HG03066 (cell line): ENCODE measurements at regions not wholly inside any gene's neighbourhood (a gene's known extent, or its start where the extent isn't known, plus 50 kb on each side); places are given as distances from the start of the nearest gene placed in this dataset.
"Not testable (repeated sequence)": the region's sequence is repeated elsewhere in the genome, so short reads cannot be mapped to it uniquely, and the experiment has no call there.

Experiments used
- ATAC-seq: cut with Tn5 transposase; IDR thresholded peaks from one replicate; pipeline ENCODE4 v1.9.1; 2021; ENCODE audit warnings: low read depth; ENCODE audit not compliant: unreplicated experiment

- ATAC-seq, result not testable (repeated sequence)
Measured at GRCh38 chr7:7042286-7042893, 140.0 kb upstream of the C1GALT1 start.

- no peak for ATAC-seq
Measured at GRCh38 chr7:7044806-7045205, 137.5 kb upstream of the C1GALT1 start.

GRCh38 chr7:7048213-7048612 is 134.1 kb upstream of the C1GALT1 start:
- no peak for ATAC-seq

- peak; percentile 83 for ATAC-seq
Measured at GRCh38 chr7:7051206-7051877, 131.0 kb upstream of the C1GALT1 start.

GRCh38 chr7:7054252-7054830 is 128.0 kb upstream of the C1GALT1 start:
- no peak for ATAC-seq

GRCh38 chr7:7060828-7061599 is 121.3 kb upstream of the C1GALT1 start:
- ATAC-seq, result no peak

- ATAC-seq, result no peak
Measured at GRCh38 chr7:7077945-7078344, 104.4 kb upstream of the C1GALT1 start.

- no peak for ATAC-seq
Measured at GRCh38 chr7:7080802-7081201, 101.5 kb upstream of the C1GALT1 start.

- no peak for ATAC-seq
Measured at GRCh38 chr7:7090460-7090859, 91.9 kb upstream of the C1GALT1 start.

- no peak for ATAC-seq
Measured at GRCh38 chr7:7098280-7098818, 84.0 kb upstream of the C1GALT1 start.

- no peak for ATAC-seq
Measured at GRCh38 chr7:7099584-7100014, 82.7 kb upstream of the C1GALT1 start.

- no peak for ATAC-seq
Measured at GRCh38 chr7:7100432-7100849, 81.9 kb upstream of the C1GALT1 start.

- ATAC-seq, result no peak
Measured at GRCh38 chr7:7102906-7103305, 79.4 kb upstream of the C1GALT1 start.

GRCh38 chr7:7103343-7104313 is 78.7 kb upstream of the C1GALT1 start:
- ATAC-seq, result no peak

- ATAC-seq, result no peak
Measured at GRCh38 chr7:7104314-7104698, 78.0 kb upstream of the C1GALT1 start.

GRCh38 chr7:7104971-7105370 is 77.4 kb upstream of the C1GALT1 start:
- ATAC-seq, result no peak

- no peak for ATAC-seq
Measured at GRCh38 chr7:7105800-7106582, 76.4 kb upstream of the C1GALT1 start.

GRCh38 chr7:7108931-7109330 is 73.4 kb upstream of the C1GALT1 start:
- no peak for ATAC-seq

GRCh38 chr7:7109934-7110333 is 72.4 kb upstream of the C1GALT1 start:
- no peak for ATAC-seq
